Skeletal muscle cell (primary cell): ENCODE measurements at regions not wholly inside any gene's neighbourhood (a gene's known extent, or its start where the extent isn't known, plus 50 kb on each side); places are given as distances from the start of the nearest gene placed in this dataset.
A peak's percentile ranks its signal among the peaks of the same experiment; 100 is the strongest.
"Not testable (repeated sequence)": the region's sequence is repeated elsewhere in the genome, so short reads cannot be mapped to it uniquely, and the experiment has no call there.

ENCODE experiments used
- DNase-seq: peaks from one replicate; pipeline ENCODE4 v3.0.0-alpha.2; 2010; ENCODE audit warnings: low read depth
- H3K4me3 ChIP-seq: 2 replicates; pipeline ENCODE4 v1.5.1; 2011; ENCODE audit warnings: low read depth, mild to moderate bottlenecking, control low read depth, low read length, moderate library complexity

DNA sequence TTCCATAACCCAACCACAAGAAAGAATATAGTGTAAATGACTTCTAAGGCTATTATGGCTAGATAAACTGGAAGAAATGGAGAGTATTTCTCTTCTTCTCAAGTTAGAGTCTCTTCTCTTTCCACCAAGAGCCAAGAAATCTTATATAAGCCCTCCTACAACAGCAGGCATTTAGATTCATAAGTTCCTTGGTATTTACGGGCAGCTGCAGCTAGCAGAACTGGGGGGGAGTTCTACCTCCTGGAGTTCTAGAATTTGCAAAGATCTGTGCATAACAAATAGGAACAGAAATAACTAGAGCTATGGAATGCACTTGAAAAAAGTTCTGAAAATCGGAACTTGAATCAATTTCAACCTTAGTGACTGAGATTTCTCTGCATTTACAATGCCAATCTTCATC, 715.2 kb upstream of the GRM3 start:
- no peak overlapping the region for H3K4me3 ChIP-seq
- DNase-seq: no peak

DNA sequence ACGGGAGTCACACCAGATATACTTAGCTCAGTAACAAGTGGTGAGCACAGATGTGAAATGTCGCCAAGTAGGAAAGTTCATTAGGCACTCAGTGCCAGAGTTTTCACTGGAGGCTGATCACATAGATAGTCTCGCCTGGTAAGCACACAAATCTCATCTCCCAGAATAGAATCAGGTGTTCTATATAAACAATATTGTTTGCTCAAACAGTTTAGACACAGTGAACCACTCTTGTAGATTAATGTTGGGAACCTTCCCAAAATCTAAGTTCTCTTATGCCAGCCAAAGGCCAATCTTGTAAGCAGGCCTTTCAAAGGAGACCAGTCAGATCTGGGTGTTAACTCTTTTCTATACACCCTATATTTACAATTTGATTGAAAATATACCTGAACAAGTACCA, 716.5 kb upstream of the GRM3 start:
- no peak for DNase-seq
- H3K4me3 ChIP-seq: no peak overlapping the region

DNA sequence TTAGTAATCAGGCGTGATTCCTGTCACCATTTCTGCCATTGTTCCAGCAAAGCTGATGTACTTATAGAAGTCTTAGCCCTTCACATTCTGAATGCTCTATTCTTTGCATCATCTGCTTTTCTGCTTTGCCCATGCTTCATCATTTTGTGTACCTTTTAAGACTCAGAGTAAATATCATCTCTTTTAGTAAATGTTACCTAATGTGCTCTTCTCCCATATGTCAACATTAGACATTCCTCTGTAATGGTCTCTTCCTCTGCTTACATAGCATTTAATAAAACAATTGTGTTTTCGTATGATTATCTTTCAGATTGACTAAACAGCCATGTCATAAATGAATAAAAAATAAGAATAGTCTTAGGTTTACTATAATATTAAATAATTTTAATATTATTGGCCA, 719.6 kb upstream of the GRM3 start:
- H3K4me3 ChIP-seq: no peak overlapping the region
- no peak for DNase-seq

DNA sequence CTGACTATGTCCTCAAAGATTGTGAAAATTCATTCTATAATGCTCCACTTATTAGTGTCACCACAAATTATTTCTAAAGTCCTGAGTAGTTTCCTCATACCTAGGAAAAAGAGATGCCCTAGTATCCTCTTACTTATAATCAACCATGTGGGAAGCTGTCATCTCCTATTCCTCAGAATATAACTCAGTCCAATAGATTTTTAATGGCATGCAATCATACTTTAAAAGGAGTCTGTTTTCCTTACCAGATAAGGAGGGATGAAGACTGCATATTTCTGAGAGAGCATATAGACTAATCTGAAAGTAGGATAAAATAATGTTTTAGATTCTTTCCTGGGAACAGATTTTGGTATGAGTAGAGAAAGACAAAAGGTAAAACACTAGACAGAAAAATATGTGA, 727.7 kb upstream of the GRM3 start:
- no peak for DNase-seq
- H3K4me3 ChIP-seq: no peak overlapping the region

DNA sequence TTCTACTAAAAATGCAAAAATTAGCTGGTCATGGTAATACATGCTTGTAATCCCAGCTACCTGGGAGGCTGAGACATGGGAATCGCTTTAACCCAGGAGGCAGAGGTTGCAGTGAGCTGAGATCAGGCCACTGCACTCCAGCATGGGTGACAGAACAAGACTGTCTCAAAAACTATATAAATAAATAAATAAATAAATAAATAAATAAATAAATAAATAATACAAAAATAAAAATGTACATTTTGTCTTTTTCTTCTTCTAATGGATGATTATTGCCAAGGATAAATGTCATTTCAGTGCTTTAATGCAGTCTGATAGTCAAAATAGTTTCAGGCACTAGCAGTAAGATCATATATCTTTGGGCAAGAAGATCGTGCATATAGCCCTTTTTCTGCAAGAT, 727.6 kb upstream of the SEMA3D start:
- no peak for DNase-seq
- no peak overlapping the region for H3K4me3 ChIP-seq

DNA sequence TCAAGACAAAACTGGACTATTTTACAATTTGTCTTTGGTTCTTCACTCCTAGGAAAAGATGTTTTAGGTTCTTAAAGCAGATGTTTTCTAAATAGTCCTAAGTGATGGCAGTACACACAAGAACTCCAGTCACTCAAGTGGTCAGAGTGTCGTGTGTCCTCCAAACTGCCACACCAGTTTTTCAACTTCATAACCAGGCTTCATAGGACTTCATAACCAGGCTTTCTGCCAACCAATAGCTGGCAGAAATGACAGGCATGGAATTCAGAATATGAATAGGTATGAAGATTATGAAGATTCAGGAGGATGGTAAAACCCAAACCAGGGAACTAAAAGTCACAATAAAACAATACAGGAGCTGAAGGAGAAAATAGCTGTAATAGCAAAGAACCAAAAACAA, 721.2 kb upstream of the SEMA3D start:
- DNase-seq: no peak
- H3K4me3 ChIP-seq: no peak overlapping the region

DNA sequence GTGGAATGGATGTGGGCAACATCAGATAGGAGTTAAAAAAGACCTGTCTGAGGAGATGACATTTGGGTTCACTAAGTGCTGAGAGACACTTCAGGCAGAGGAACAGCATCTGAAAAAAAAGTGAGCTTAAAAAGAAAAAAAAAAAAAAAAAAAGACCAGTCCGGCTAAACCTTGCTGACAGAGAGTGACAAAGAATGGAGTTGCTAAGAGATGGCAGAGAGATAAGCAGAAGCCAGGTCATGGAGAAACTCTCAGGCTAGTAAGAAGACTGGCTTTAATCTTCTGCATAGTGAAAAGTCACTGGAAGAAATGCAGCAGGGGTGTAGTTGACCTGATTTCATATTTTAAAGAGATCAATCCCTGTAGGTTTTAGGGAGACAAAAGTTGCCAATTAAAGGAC, 711.1 kb upstream of the SEMA3D start:
- H3K4me3 ChIP-seq: no peak overlapping the region

DNA sequence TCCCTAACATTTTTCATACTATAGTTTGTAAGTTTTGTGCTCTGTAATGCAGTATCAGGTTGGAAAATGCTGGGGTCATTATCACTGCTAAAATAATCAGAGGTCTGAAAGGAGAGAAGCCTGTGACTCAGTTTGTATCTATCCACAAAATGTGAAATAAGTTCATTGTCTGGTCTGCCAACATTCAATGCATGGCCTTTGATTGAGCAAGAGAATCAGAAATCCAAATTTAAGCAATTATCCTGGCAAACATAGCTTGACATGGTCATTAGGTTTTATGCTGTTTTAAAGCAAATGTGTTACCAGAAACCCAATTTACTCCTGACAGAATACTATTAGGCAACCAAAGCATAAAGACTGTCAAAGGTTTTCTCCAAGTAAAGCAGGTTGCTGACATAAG, 709.7 kb upstream of the SEMA3D start:
- DNase-seq: no peak

More for the DNA sequence above, 711.1 kb upstream of the SEMA3D start:
- no peak for DNase-seq

DNA sequence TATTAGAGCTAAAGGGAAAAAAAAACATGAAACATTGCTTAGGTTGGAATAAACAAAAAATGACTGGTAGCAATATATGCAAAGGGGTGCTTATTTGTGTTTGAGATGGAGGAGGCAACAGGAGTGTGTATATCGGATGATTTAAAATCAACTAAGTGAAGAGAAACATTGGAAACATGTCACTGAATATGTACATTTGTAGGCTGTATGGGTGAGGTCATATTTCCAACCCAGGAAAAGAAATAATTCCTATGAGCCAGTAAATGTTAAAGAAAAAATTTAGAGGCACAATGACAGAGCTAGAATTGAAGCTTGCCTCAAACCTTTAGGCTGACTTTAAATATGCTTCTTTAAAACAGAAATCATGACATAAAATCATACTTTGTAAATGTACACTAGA, 709.0 kb upstream of the SEMA3D start:
- DNase-seq: no peak

More for the DNA sequence above, 709.7 kb upstream of the SEMA3D start:
- no peak overlapping the region for H3K4me3 ChIP-seq

DNA sequence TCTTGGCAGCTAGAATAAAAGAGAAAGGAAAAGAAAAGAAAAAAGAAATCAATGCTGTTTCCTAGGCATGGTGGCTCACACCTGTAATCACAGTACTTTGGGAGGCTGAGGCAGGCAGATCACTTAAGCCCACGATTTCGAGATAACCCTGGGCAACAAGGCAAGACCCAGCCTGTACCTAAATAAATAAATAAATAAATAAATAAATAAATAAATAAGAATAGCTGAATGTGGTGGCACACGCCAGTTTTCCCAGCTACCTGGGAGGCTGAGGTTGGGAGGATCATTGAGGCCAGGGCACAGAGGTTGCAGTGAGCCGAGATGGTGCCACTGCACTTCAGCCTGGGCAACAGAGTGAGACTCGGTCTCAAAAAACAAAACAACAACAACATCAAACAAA, 705.0 kb upstream of the SEMA3D start:
- DNase-seq, H3K4me3 ChIP-seq: not testable (repeated sequence)

More for the DNA sequence above, 709.0 kb upstream of the SEMA3D start:
- no peak overlapping the region for H3K4me3 ChIP-seq

DNA sequence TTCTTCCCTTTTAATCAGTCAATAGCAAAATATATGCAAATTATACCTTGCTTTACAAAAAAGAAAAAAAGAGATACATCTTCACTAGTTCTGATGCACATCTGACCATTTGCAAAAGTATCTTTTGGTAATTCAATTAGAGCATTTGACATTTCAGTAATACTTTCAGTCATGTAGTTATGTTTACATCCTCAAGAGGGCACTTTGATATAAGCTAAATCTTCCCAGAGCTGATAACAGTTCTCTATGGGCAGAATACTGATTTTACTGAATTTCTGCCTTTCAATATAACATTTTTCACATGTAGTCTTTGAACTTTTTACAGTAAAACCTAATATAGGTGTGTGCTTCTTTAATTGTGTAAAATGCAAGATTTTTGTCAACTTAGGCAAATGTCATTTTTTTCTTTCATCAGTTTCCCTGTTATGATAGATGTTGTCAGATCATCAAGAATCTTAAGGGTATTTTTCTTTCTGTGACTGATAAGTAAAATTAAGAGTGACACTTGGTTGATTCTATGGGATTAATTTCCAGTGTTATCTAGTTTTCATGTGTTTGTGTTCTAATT, 703.5 kb upstream of the SEMA3D start:
- DNase-seq: no peak
- no peak overlapping the region for H3K4me3 ChIP-seq

DNA sequence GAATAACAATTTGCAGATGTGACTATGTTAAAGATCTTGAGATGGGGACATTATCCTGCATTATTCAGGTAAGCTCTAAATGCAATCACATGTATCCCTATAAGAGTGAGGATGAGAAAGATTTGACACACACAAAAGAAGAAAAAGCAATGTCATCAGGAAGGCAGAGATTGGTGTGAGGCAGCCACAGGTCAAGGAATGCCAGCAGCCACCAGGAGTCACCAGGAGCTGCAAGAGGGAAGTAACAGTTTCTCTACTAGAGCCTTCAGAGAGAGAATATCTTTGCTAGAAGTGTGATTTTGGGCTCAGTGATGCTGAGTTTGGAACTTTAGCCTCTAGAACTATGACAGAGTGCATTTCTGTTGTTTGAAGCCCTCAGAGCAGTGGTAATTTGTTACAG, 700.3 kb upstream of the SEMA3D start:
- no peak for DNase-seq
- H3K4me3 ChIP-seq: no peak overlapping the region

DNA sequence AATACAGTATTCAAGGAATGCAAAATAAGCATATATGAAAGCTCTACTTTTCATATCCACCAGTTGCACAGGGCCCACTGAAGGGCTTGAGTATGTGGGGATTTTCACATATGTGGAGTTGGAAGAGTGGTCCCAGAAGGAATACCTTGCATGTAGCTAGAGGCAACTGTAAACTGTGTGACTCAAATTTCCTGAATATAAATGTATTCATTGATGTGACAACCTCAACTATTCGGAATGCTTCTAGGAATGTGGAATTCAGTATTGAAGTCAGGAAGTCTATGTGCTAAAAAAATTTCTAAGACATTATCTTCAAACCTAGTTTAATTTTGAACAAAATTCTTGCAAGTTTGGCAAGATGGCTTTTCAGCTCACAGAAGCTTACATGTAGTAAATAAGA, 695.5 kb upstream of the SEMA3D start:
- no peak for DNase-seq
- H3K4me3 ChIP-seq: no peak overlapping the region

DNA sequence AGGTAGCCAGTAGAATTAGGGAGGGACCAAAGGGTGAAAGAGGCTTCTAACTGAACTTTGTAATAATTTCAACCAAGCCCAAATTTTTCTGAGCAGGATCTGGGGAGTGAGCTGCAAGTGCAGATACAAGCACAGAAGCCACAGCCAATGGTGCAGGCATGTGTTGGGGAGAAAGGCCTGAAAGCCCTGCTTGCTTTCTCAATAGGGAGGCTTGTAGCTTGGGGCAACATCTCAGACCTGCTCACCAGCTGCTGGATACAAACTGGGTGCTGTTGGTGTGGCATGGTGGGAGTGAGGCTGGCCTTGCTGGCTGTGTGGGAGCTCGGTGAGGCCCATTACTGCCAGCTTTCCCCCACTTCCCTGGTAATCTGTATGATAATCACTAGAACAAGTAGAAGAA, 688.5 kb upstream of the SEMA3D start:
- DNase-seq: no peak
- H3K4me3 ChIP-seq: no peak overlapping the region

DNA sequence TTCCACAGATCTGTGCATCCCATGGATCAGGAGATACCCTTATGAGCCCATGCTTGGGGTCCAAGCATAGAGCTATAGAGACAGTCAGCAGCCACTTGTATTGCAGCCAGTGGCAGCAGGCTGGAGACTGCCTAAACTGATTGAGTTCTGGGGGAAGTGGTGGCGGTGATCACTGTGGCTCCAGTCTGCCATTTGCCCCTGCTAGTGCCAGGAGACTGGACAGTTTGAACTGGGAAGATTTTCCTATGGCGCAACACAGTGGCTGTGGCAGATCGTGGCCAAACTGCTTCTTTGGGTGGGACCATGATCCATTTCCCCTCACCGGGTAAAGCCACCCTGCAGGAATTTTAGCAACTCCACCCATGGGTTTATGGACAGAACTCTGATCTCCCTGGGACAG, 679.7 kb upstream of the SEMA3D start:
- no peak for DNase-seq
- H3K4me3 ChIP-seq: no peak overlapping the region

DNA sequence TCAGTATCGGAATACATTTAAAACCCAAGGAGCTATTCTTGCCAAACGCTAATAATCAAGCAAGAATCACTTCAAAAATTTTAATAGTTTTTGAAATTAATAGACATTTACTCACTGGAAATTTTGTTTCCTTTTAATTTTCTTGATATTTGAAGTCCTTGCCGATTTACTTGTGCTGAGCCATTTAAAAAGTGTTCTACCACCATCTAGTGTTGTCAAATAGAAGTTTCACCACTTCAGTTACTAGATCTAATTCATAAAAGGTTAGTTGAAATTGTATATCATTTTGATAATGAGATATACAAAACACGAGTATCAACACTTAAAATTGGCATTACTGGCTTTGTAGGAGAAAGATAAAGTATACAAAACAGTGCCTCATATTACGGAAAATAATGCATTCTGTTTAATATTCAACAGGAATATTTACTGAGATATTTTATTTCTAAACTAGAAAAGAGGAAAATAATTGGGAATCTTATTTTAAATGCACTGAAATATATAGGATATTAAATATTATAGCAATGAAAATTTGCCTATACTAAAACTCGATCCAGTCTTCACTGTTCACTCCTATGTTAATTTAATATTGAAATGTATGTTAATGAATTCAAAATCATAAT, 664.8 kb upstream of the SEMA3D start:
- peak; percentile 27 for DNase-seq
- H3K4me3 ChIP-seq: no peak overlapping the region

DNA sequence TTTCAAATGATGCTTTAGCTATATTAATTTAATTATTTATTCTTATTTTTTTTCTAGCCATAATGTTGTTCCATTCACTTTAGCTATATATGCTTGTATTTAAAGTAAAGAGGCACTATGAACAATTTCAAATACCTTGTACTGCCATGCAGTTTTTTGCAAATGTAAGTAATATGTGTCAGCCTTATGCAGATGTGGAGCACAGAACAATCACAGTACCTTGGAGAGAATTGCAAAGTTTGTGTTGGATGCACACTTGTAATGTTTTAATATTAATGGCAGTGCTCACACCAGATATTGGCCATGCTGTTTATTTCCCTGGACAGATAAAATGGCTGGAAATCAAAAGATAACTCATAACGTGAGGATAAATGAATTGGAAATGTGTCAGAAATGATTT, 663.5 kb upstream of the SEMA3D start:
- no peak for DNase-seq
- no peak overlapping the region for H3K4me3 ChIP-seq

DNA sequence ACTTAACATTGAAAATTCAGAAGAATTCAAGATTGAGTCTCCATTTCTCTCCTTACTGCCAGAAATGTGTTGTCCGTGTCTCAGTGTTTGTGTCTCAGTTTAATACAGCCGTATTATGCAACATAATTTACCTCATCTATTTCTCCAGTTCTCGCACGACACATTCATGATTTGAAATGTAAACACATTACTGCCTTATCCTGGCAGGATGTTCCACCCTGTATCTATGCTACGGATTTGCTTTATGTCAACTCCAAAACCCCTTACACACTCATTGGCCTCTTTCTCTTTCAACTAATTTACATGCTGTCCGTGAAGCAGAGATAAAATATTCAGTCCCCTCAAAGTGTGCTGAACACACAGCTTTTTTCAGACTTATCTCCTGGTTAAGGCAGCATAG, 653.7 kb upstream of the SEMA3D start:
- DNase-seq: no peak
- no peak overlapping the region for H3K4me3 ChIP-seq

DNA sequence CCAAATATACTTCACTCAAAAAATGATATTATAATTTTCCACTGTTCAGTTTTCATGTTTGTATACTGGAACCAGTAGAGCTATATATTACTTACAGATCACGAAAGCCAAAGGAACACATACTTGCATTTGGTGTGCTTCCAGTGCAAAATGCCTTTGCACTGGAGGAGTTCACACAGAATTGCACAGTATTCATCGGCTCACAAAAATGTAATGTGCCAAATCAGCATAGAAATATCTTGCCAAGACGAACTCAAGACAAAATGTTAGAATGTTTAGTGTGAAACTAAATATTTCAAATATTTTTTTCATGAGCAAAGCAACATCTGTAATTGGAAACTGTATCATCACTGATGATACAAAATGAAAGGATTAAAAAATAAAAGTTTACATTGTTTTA, 646.2 kb upstream of the SEMA3D start:
- no peak overlapping the region for H3K4me3 ChIP-seq
- DNase-seq: peak; percentile 4

DNA sequence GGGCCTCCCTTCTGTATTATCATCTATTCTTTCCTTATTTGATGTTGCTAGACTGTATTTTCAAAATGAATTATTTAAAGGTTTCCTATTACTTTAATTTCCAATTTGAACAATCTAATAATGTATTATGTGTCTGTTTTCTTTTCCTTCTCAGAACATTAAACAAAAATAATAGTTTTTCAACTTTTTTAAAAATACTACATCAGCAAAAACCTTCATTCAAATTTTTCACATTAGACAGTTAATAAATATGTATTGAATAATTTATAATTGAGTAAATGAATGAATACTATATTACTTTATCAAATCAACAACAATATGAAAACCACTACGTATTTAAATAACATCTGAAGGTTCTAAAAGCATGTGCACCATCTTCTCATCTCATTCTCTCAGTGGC, 644.1 kb upstream of the SEMA3D start:
- H3K4me3 ChIP-seq: no peak overlapping the region
- DNase-seq: no peak

DNA sequence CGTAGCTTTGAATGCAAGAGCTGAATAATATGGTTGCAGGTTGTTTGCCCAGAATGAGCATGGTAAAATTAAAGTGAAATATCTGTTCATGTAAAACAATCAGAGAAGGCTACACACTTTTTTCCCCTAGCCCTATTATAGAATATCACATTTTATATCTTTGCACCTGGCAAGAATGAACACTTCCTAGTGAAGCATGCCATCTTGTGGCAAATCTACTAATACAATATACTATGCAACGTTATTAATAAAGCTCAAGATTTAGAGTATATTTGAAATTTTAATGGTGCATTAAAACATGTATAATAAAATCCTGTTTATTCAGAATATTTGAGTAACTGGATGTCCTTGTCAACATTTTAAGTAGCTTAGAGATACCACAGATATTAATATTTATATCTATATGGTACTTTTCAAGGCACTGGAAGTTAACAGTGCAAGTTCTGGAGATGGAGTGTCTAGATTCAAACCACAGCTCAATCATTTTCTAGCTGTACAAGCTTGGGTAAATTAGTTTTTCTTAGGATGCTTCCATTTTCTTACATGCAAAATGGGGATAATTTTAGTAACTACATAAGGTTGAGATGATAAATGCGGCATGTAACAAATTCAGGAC, 643.1 kb upstream of the SEMA3D start:
- no peak overlapping the region for H3K4me3 ChIP-seq

More for the DNA sequence above, 643.1 kb upstream of the SEMA3D start:
- no peak for DNase-seq
